GM18873 (cell line): ENCODE measurements at regions not wholly inside any gene's neighbourhood (a gene's known extent, or its start where the extent isn't known, plus 50 kb on each side); places are given as distances from the start of the nearest gene placed in this dataset.

ENCODE experiments used
- ATAC-seq: cut with Tn5 transposase; IDR thresholded peaks from one replicate; pipeline ENCODE4 v1.9.1; 2021; ENCODE audit warnings: mild to moderate bottlenecking, moderate library complexity, moderate number of reproducible peaks; ENCODE audit not compliant: unreplicated experiment, low FRiP score

DNA sequence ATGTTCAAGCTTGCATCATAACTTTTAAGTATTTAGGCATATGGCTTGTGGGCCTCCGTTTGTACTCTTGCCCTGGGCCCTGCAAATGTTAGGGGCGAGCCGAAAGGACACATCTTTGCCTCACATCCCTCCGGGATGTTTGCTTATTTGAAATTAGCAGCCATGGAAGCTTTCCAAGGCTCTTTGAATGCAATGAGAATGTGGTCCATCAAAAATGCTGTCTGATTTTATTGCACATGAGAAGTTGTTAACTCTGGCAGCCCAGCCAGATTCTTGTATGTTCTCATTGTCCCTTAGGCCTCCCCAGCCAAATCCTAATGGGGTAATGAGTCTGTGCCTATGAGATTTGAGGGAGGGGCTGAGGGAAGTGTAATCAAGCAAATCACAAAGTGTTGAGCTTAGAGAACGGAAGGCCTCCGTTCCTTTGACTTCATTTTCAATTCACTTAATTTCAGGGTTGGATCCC is 261.2 kb upstream of the MARCKS start:
- no peak for ATAC-seq

DNA sequence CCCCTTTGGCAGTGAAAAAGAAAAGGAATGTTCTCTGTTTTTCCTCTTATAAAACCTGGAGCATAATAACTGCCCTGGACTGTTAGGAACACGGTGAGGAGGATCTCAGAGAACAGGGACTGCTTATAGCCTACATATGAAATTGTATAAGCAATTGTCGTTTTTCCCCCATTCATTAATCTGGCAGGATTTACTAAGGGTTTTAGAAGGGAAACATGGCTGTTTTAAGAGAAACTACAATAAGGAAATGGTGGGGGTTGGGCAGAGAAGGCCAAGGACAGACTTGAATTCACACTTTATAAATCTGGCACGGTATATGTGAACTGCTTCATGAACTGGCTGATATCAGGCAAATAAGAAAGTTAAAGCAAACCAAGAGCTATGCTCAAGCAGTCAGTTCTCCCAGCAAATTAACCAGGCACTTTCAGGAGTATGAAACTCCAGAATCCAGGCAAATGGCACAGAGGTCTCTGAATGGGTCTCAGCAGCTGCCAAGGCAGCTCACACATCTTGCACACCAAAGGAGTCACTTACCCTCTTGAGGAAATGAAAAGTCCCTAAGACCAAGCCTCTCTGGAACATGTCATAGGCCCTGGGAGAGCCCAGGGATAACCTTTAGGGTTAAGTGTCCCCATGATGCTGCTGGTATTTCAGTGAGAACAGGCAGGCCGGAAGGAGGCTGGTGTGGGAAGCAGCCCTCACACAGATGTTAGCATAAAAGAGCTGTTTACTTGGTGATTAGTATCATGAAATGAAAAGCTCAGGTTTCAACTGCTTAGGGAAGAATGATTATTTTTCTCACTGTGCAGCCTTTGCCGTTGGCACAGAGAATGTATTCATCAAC is 260.5 kb upstream of the MARCKS start:
- ATAC-seq, result peak; percentile 36

DNA sequence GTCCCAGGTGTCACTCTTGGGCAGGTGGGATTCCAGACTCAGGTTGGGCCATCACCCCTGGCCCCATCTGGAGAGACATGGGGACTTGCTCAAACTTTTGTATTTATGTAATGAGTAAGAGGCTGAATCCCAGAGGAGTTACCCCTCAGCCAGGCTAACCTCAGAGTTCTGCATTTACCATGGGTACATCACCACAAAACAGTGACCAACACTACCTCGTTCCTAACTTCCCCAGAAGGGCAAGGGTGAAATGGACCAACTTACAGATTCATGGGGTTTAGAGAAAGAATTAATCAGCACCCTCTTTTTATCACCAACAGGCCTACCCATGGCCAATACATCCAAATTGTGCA is 259.9 kb upstream of the MARCKS start:
- peak; percentile 65 for ATAC-seq

DNA sequence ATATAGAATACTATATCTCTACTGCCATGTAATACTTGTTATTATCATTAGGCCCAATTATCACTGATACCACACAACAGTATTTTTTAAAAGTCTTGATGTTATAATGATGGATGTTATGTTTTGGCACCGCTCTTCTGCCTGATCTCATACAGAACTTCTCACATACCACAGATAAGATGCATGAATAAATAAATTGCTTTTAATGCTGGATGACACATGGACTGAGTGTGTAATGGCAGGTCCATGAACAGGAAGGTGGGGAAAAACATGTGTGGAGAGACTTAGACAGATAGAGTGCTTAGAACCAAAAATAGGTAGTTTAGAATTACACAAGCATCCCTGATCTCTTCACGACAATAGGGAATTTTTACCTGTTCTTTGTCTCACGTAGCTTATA is 258.4 kb upstream of the MARCKS start:
- ATAC-seq, result no peak

DNA sequence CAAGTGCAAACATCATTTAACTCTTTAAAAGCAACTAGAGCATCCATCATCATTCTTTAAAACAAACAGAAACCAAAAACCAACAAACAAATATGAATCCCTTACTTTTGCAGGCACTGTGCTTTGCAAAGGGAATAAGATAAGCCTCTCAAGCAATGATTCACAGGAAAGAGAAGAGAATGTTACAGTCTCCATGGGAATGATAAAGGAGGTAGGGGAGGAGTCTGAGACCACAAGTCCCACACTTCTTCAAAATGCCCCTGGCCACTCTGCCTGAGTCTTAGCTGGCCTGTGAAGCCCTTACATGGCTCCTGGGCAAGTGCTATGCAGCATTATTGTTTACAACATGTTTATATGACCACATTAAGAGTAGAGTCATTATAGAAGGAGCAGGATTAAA is 257.7 kb upstream of the MARCKS start:
- ATAC-seq, result no peak

DNA sequence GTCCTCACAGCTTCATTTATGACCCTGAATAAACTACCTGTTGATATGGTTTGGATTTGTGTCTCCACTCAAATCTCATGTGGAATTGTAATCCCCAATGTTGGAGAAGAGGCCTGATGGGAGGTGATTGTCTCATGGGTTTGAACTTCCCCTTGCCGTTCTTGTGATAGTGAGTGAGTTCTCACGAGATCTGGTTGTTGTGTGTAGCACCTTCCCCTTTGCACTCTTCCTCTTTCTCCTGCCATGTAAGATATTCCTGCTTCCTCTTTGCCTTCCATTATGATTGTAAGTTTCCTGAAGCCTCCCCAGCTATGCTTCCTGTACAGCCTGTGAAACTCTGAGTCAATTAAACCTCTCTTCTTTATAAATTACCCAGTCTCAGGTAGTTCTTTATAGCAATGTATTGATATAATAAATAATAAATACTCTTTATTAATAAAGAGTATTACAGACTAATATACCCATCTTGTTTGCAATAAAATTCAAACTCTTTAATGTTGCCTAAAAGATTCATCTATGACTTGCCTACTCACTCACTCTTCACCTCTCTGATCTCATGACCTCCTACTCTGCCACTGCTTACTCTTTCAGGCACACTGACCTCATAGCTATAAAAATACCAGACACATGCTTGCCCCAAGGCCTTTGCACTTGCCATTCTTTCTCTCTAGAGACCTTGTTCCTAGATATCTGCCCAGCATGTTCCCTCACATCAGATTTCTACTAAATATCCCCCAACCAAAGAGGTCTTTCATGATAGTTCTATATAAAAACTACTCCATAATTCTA is 256.4 kb upstream of the MARCKS start:
- ATAC-seq, result no peak

DNA sequence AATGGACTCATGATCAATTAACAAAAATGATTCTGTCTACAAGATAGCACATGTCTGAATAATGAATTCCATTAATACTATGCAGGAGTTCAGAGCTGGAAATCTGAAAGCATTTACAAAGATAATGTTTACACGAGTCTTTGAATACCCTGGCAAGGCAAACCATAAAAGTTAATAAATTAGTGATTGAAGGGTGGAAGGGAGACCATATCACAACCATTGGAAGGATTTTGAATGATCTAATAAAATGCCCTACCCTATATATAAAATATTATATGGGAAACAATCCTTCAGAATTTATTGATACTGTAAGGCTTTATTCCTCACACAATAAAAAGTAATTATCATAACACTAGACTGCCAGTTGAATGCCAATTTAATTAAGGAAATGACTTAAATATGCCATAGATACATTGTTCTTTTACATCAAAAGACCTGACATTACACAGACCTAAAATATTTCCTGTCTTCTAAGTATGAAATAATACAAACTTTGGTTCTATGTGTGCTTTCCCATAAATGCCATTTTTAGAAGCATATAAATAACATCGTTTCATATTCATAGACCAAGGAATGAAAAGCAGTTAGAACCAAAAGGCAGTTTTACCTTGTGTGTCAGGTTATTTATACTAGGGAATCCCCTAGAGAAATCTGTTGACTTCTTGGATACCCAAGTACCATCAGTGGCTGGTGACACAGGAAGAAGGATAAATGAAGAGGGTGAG is 249.2 kb upstream of the MARCKS start:
- no peak for ATAC-seq

DNA sequence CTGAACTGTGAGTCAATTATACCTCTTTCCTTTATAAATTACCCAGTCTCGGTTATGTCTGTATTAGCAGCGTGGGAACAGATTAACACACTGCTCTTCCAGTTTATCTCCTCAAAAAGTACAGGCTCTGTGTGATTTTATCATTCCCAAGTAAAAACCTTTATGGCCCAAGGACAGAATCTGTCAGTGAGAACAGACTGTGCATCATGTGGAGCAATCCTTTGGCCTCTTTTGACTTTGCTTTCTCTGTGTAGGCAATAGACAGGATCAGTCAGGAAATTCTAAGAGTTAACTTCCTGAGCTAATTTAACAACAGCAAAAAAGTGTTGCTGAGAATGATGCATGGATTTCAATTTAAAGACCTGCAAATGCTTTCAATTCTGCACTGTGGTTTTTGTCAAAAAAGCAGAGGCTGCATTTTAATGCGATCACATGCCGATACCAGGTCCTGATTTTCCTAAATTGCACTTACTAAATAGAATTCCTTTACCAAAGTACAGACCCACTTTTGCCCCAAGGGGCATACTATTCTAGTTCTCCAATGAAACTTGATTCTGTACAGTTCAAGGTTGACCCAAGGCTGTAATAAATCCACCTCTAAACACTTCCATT is 246.7 kb upstream of the MARCKS start:
- no peak for ATAC-seq

DNA sequence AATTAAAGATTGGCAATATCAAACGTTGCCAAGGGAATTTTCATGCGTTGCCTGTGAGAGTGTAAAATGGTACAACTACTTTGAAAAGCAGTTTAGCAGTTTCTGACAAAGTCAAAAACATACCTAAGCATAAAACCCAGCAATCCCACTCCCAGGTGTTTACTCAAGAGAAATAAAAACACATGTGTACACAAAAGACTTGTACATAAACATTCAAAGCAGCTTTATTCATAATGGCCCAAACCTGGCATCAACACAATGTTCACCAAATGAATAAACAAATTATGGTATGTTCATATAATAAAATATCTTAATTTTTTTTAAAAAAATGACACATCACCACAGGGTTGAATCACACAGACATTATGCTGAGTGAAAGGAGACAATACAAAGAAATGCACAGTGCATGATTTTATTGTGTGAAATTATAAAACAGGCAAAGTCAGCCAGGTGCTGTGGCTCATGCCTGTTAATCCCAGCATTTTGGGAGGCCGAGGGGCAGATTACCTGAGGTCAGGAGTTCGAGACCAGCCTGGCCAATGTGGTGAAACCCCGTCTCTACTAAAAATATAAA is 240.4 kb upstream of the MARCKS start:
- ATAC-seq, result no peak

DNA sequence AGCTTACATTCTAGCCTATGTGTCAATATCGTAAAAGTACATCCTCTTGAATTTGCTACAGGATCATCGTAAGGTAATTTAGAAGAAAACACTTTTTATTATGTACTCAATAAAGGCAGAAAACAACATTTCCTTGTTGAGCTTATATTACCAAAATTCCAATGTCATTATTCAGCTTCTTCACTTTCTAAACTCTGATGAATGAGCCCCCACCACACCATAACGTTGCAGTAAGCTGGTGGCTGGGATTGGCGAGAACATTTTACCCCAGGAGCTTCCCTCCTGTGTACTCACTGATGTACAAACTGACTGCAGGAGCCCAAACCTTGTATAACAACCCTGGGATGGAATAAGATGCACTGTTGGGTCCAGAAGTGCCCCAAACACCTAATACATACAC is 238.1 kb upstream of the MARCKS start:
- ATAC-seq, result no peak

DNA sequence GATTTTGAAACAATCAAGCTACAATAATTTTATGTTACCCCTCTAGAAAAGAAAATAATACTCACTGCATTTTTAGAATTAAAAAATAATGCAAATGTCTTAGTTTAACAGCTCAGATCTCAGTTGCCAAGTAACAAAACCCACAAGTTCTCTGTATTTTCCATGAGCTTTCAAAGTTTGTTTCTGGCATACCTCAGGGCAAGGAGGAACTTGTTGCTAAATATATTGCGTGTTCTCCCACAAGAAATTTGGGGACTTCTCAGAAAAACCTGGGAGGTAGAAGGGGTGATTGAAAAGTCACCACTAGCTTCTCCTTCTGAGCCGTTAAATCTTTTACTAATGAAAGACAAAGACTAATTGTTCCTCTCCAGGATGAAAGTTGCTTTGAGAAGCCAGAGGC is 236.8 kb upstream of the MARCKS start:
- ATAC-seq, result no peak

DNA sequence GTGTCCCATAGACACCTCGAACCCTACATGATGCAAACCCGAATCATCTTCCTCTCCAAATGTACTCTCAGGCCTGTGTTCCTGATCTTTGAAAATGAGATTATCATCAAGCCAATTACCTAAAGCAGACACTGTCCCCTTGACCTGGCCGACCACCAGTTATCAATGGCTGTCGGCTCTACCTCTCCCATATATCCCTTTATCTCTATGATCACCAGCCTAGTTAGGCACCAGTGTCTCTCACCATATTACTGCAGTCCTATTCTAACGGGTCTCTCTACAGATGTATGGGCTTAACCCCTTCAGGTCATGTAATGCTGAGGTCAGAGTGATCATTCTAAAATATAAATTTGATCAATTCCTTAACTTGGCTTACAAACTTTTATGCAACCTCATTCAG is 234.9 kb upstream of the MARCKS start:
- no peak for ATAC-seq

DNA sequence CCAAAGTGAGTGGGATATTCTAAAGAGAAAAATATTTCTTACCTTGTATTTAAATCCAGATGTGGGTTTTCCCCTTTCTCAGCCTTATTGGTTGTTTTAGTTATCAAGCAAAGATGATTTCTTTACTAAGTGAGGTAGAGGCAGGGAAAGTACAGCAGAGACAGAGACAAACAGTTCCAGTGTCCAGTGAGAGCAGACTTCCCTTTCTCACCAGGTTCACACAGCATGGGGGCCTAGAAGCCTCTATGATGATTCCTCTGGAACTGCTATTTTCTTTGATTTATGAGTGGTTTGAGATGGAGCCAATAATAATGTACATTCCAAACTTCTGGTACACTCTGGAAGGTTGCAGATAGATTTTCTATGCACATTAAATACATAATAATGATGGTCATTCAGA is 234.0 kb upstream of the MARCKS start:
- no peak for ATAC-seq

DNA sequence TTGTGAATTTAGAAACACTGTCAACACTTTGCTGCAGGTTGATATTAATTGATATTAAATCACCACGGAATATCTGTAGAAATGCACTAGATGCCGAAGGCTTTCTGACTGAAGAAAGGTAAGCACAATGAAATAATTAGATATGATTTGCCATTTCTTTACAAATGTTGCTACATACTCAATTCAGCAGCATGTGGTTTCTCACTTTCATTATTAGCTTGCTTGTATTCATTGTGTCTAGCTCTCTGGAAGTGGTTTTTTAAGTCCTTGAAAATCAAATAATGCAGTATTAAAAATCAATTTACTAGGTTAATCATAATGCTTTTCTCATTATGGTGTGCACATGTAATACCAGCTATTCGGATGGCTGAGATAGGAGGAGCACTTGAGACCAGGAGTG is 231.3 kb upstream of the MARCKS start:
- ATAC-seq, result peak; percentile 34

DNA sequence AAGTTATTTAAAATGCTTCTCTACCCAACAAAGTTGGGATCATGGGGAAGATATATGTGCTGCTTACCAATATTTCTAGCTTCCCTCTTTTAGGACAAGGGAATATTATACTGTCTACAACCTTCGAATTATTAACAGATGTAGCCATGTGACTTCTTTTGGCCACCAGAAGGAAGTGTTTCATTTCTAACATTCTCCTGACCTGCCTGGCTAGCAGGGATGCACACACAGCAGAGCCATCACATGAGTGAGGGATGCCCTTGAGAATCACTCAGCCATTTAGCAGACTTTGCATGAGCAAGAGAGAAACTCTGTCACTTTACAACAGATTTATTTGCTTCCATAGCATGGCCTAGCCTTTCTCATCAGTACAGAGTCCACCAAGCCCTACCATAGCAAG is 230.7 kb upstream of the MARCKS start:
- peak; percentile 32 for ATAC-seq

DNA sequence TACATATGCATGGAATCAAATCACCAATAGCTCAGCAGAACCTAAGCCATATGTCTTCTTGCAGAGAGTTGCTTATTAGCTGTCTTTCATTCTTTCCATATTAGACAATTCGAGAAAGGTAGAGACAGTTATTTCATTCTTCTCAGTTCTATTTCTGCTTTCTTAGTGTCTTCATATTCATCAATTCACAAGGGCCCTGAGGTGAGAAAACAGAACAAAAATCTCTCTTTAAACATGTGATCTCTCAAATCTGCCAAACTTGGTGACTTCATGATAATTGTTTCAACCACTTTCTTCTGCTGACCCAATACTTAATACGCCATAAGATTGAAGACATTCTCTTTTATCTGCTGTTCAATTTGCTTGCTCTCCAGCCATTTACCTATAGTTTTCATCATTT is 229.7 kb upstream of the MARCKS start:
- ATAC-seq, result no peak

DNA sequence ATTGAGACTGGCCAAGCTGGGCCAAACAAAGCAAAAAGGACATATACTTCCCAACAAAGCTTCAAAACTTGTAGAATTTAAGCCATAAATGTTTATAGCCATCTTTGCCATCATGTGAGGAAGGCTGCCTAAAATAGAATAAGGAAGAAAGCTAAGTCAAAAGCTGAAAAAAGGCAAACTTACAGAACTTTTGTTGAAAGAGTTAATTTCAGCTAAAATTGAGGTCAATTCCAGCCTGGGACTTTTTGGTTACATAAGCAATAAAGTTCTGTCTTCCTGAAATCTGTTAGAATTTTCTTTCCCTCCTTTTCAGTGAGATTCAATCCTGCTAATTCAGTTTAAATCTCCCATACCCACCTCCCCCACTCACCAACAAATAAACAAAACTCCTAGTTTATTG is 227.9 kb upstream of the MARCKS start:
- ATAC-seq, result no peak

DNA sequence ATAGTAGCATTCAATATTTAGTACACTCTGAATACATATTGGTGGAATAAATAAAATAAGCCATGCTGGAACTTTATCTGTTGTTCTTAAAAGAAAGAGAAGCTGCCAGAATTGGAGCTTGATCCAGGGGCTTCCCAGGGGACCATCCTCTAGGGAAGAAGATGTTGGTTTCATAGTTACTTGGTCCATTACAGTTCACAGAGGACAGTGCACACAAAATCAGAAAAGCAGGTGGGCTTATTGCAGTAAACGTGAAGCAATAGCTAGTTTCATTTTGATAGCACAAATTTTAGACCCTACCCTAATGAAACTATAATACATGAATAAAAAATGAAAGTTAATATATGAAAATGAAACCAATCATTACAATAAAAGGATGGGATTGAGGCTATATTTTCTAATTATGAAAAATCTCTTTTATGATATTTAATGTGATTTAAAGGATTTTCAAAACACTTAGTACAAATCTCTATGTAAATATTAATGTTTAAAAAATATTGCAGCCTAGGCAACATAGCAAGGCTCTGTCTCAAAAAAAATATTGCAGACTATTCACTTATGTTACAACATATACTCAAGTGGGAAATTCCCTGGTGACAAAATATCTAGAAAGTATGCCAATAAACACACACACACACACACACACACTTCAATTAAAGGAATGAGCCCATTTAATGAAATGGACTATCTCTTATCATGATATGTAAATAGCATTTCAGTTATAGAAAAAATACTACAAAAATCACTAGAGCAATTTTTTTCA is 227.0 kb upstream of the MARCKS start:
- ATAC-seq, result no peak

DNA sequence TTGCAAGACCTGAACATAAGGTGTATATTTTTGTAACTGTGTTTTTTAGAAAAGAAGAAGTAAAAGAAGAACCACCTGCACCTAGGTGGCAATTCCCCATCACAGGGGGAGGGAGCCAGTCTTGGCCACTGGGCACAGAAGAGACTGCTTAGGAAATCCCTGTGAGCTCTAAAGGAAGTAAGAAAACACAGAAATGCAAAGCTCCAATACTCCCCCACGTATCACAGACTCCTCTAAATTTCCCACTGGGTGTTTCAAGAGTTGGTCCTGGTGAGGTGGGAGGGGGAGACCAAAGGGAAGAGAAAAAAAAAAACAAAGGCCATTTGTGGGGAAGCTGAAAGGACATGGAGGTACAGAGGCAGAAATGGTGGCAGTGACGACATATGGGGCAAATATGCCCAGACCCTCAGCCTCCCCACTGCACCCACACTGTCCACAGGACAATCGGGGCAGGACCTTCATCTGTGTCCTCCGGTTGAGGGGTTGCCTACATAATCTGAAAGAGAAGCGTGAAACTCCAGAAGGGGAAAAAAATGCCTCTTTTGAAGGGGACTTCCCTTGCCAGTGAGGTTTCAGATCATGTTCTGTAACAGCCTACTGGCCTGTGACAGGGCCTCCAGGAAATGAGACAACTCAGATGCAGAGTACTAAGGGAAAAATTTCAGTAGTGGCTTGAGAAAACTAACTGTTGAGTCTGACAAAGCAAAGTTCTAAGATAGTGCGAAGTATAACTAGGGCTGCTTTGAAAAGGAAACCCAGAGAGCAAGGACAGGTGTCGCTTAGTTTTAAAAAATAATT is 226.2 kb upstream of the MARCKS start:
- ATAC-seq, result peak; percentile 59
